VCaP (cell line): ENCODE measurements at regions not wholly inside any gene's neighbourhood (a gene's known extent, or its start where the extent isn't known, plus 50 kb on each side); places are given as distances from the start of the nearest gene placed in this dataset.
"Not testable (repeated sequence)": the region's sequence is repeated elsewhere in the genome, so short reads cannot be mapped to it uniquely, and the experiment has no call there.

Source experiments
- H3K27ac ChIP-seq: fragments of 450-650 bp; 2 replicates; pipeline ENCODE4 v1.5.1; 2017
- CTCF ChIP-seq: fragments of 450-650 bp; conservative IDR thresholded peaks from 2 replicates; pipeline ENCODE4 v1.5.1; 2017; ENCODE audit warnings: mild to moderate bottlenecking, moderate library complexity

GRCh38 chr7:89559596-89559995 is 594.7 kb upstream of the STEAP1 start:
- no peak for TF ChIP-seq CTCF
- no peak overlapping the region for H3K27ac ChIP-seq

- no peak overlapping the region for H3K27ac ChIP-seq
- TF ChIP-seq CTCF: no peak
Measured at GRCh38 chr7:89563597-89563996, 590.7 kb upstream of the STEAP1 start.

- TF ChIP-seq CTCF: no peak
- H3K27ac ChIP-seq: no peak overlapping the region
Measured at GRCh38 chr7:89584896-89585295, 569.4 kb upstream of the STEAP1 start.

- no peak overlapping the region for H3K27ac ChIP-seq
- no peak for TF ChIP-seq CTCF
Measured at GRCh38 chr7:89593125-89593524, 561.1 kb upstream of the STEAP1 start.

GRCh38 chr7:89602984-89603383 is 551.3 kb upstream of the STEAP1 start:
- TF ChIP-seq CTCF: no peak
- no peak overlapping the region for H3K27ac ChIP-seq

- H3K27ac ChIP-seq: no peak overlapping the region
- TF ChIP-seq CTCF: no peak
Measured at GRCh38 chr7:89605362-89605761, 548.9 kb upstream of the STEAP1 start.

- no peak for TF ChIP-seq CTCF
- no peak overlapping the region for H3K27ac ChIP-seq
Measured at GRCh38 chr7:89606511-89606910, 547.8 kb upstream of the STEAP1 start.

- no peak overlapping the region for H3K27ac ChIP-seq
- TF ChIP-seq CTCF: no peak
Measured at GRCh38 chr7:89607792-89608191, 546.5 kb upstream of the STEAP1 start.

GRCh38 chr7:89616829-89617228 is 537.4 kb upstream of the STEAP1 start:
- not testable (repeated sequence) for H3K27ac ChIP-seq
